K562 (cell line): ENCODE measurements at regions not wholly inside any gene's neighbourhood (a gene's known extent, or its start where the extent isn't known, plus 50 kb on each side); places are given as distances from the start of the nearest gene placed in this dataset.

Experiments
- ATAC-seq: fragments of 200-7000 bp; cut with Tn5 transposase; 3 replicates; pipeline ENCODE4 v1.9.1; 2020; ENCODE audit warnings: moderate library complexity
- BruUV-seq: library from RNA; stranded (reverse); fragments of 400-500 nt; replicated peaks from 2 replicates; lab custom pipeline; 2021; lab: Mats Ljungman, UMichigan
- CTCF ChIA-PET: fragments of 300-600 bp; formaldehyde crosslinking; extraction: SDS; loops from one replicate; lab custom pipeline; 2021; ENCODE audit warnings: low intra/inter-chr PET ratio; lab: Yijun Ruan, JAX
- POLR2A ChIA-PET: fragments of 300-600, 350-650 bp; sonication (Branson Sonifier 250); formaldehyde crosslinking; extraction: SDS; loops from one replicate; lab custom pipeline; 2021; ENCODE audit warnings: antibody characterized with exemption, inconsistent platforms; lab: Yijun Ruan, JAX
- DNase-seq, 4 experiments: peaks; one replicate each; pipeline versions ENCODE4 v3.0.0 to v3.0.0-alpha.2; 2011 to 2018; ENCODE audit warnings: low spot score in 3 of 4, mixed read lengths in 3 of 4; ENCODE audit errors: extremely low read depth in 1 of 4
- FAIRE-seq: peaks from 2 replicates; lab custom pipeline; 2011; peaks lifted over from hg19 to GRCh38; lab: Jason Lieb, UNC
- H2AFZ ChIP-seq: 2 replicates; pipeline ENCODE4 v1.6.0; 2011; ENCODE audit warnings: low read depth, low read length, control low read depth, inconsistent platforms
- H3K27ac ChIP-seq: fragments of 200-600 bp; 3 replicates; pipeline ENCODE4 v1.8.0; 2011; ENCODE audit warnings: low read depth, mild to moderate bottlenecking, control low read depth, inconsistent platforms, low read length, moderate library complexity, mixed read lengths; ENCODE audit errors: extremely low read depth
- H3K27me3 ChIP-seq, 2 experiments: fragments of 300-600 bp in 1 of 2; 2 replicates in 1 of 2; 3 replicates in 1 of 2; pipeline versions ENCODE4 v1.6.0 to v1.8.0; 2011; ENCODE audit warnings: inconsistent platforms in 2 of 2, low read length in 2 of 2, mild to moderate bottlenecking in 1 of 2, mixed read lengths in 1 of 2, moderate library complexity in 1 of 2; ENCODE audit not compliant: control insufficient read depth in 2 of 2, insufficient read depth in 2 of 2
- H3K36me3 ChIP-seq: fragments of 300-600 bp; 3 replicates; pipeline ENCODE4 v1.8.0; 2011; ENCODE audit warnings: mild to moderate bottlenecking, low read length, inconsistent platforms; ENCODE audit not compliant: control insufficient read depth, insufficient read depth
- H3K4me1 ChIP-seq, 2 experiments: fragments of 200-600 bp in 1 of 2; replicated peaks in 1 of 2; 2 replicates in 1 of 2; 3 replicates in 1 of 2; pipeline versions ENCODE4 v1.5.1 to v1.8.0; 2011; ENCODE audit warnings: inconsistent platforms in 2 of 2, low read length in 2 of 2, mild to moderate bottlenecking in 1 of 2, mixed read lengths in 1 of 2, moderate library complexity in 1 of 2; ENCODE audit not compliant: control insufficient read depth in 2 of 2, insufficient read depth in 2 of 2
- H3K4me2 ChIP-seq: 2 replicates; pipeline ENCODE4 v1.6.1; 2011; ENCODE audit warnings: low read length, control low read depth, inconsistent platforms, mixed read lengths; ENCODE audit not compliant: insufficient read depth
- H3K4me3 ChIP-seq: fragments of 200-600 bp; sonication (generic), shearing (Covaris generic); 2 replicates; pipeline ENCODE4 v1.5.1; 2016; ENCODE audit warnings: control low read depth, inconsistent platforms
- H3K79me2 ChIP-seq: fragments of 200-600 bp; 3 replicates; pipeline ENCODE4 v1.8.0; 2011; ENCODE audit warnings: low read length, inconsistent platforms; ENCODE audit not compliant: control insufficient read depth, insufficient read depth
- H3K9ac ChIP-seq, 2 experiments: 2 replicates each; pipeline versions ENCODE4 v1.6.0 to v1.6.1; 2011; ENCODE audit warnings: low read depth in 2 of 2, low read length in 2 of 2, control low read depth in 1 of 2, inconsistent platforms in 1 of 2, mild to moderate bottlenecking in 1 of 2, mixed read lengths in 1 of 2; ENCODE audit not compliant: insufficient read depth in 1 of 2
- H3K9me1 ChIP-seq: one replicate; pipeline ENCODE4 v1.6.0; 2011; ENCODE audit warnings: inconsistent platforms, mild to moderate bottlenecking, low read length, moderate library complexity; ENCODE audit not compliant: control insufficient read depth, insufficient read depth
- H3K9me3 ChIP-seq: replicated peaks from 2 replicates; pipeline ENCODE4 v1.5.1; 2011; ENCODE audit warnings: low read depth, low read length, inconsistent platforms; ENCODE audit not compliant: control insufficient read depth, insufficient read depth
- H4K20me1 ChIP-seq: replicated peaks from 2 replicates; pipeline ENCODE4 v1.6.1; 2011; ENCODE audit warnings: low read length, inconsistent platforms, mixed read lengths; ENCODE audit not compliant: control insufficient read depth, insufficient read depth
- FOXJ2 ChIP-seq: fragments of 200-800 bp; sonication (Bioruptor generic); IDR thresholded peaks from 2 replicates; pipeline ENCODE4 v1.6.1; 2016; ENCODE audit warnings: missing genetic modification characterization, missing compliant biosample characterization
- HDGF ChIP-seq: fragments of 450-650 bp; IDR thresholded peaks from 2 replicates; pipeline ENCODE4 v1.6.1; 2016
- HOXB6 ChIP-seq: fragments of 250-450 bp; sonication (Bioruptor Pico); IDR thresholded peaks from 2 replicates; pipeline ENCODE4 v1.5.1; 2022; ENCODE audit warnings: mild to moderate bottlenecking, borderline replicate concordance
- MYC ChIP-seq, 2 experiments: fragments of 250-450 bp in 1 of 2; sonication (Bioruptor Pico) in 1 of 2; IDR thresholded peaks; 2 replicates each; pipeline versions ENCODE4 v1.5.1 to v1.6.1; 2012 to 2021; ENCODE audit warnings: low read depth in 2 of 2, borderline replicate concordance in 1 of 2, improper control_type of control experiment in 1 of 2, low read length in 1 of 2, mild to moderate bottlenecking in 1 of 2, moderate library complexity in 1 of 2
- SETDB1 ChIP-seq: IDR thresholded peaks from one replicate; pipeline ENCODE4 v1.6.1; 2012; ENCODE audit warnings: low read length, control low read depth, inconsistent platforms
- TEAD1 ChIP-seq, 2 experiments: fragments of 450-650 bp in 1 of 2; sonication (generic) in 1 of 2; formaldehyde crosslinking; IDR thresholded peaks; 2 replicates each; pipeline versions ENCODE4 v1.4.0 to v1.8.0; 2020 to 2022; ENCODE audit warnings: mild to moderate bottlenecking in 2 of 2, missing genetic modification reagents in 1 of 2
- ZNF3 ChIP-seq: fragments of 250-450 bp; sonication (Bioruptor Pico); IDR thresholded peaks from 2 replicates; pipeline ENCODE4 v1.5.0; 2021; ENCODE audit warnings: mild to moderate bottlenecking, moderate library complexity
- ZNF668 ChIP-seq: fragments of 250-450 bp; sonication (Bioruptor Pico); IDR thresholded peaks from 2 replicates; pipeline ENCODE4 v1.8.0; 2022; ENCODE audit warnings: mild to moderate bottlenecking, inconsistent platforms
- WGBS: fragments of 100-300 bp; shearing (Covaris generic); methylation state at CpG from one replicate; pipeline ENCODE4 v1.1.6; 2016; ENCODE audit warnings: low coverage, mixed read lengths; ENCODE audit not compliant: insufficient coverage; ENCODE audit errors: missing lambda C conversion rate; 5-methylcytosine and 5-hydroxymethylcytosine counted together
- in situ Hi-C: fragments of 300-500 bp; cut with MboI; formaldehyde crosslinking; loops from 4 replicates; pipeline ENCODE4 v1.15.0; 2018; ENCODE audit warnings: inconsistent platforms, mixed read lengths
- intact Hi-C: fragments of 100-400 bp; cut with micrococcal nuclease; formaldehyde crosslinking; loops from 2 replicates; pipeline ENCODE4 v1.14.2; 2022
- TF ChIP-seq, protein P1 (sequence below): sonication (generic); formaldehyde crosslinking; IDR thresholded peaks from 2 replicates; pipeline ENCODE4 v1.5.0; 2020; ENCODE audit warnings: missing genetic modification reagents
- TF ChIP-seq, protein P2 (sequence below): fragments of 450-650 bp; IDR thresholded peaks from 2 replicates; pipeline ENCODE4 v1.6.1; 2016; ENCODE audit warnings: antibody characterized with exemption
- TF ChIP-seq, protein P3 (sequence below): fragments of 450-650 bp; IDR thresholded peaks from 2 replicates; pipeline ENCODE4 v1.6.1; 2016; ENCODE audit warnings: borderline replicate concordance
- TF ChIP-seq, protein P4 (sequence below): IDR thresholded peaks from 2 replicates; pipeline ENCODE4 v1.6.1; 2011; ENCODE audit warnings: borderline replicate concordance, low read depth, mild to moderate bottlenecking, moderate library complexity, low read length; ENCODE audit not compliant: insufficient read depth, poor library complexity, severe bottlenecking
- TF ChIP-seq, protein P5 (sequence below): fragments of 250-450 bp; sonication (Bioruptor Pico); IDR thresholded peaks from 2 replicates; pipeline ENCODE4 v1.5.0; 2021; ENCODE audit warnings: mild to moderate bottlenecking, moderate library complexity

DNA sequence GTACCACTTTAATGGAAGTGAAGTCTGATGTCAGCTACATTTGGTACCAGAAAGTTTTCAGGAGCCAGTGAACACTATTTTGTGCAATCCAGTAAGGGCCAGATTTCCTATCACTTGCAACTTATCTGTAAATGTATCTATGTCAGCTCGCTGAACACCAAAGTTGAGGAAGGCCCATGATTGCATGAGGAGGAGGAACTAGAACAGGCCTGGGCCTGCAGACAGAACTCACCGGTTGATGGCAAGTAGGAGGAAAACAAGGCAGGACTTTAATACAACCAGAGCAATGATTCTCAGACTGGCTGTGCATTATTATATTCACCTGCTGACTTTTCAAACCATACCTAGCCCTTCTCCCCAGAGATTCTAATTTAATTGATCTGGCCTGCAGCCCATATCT, 540.2 kb downstream of the CETN3 start:
- Histone ChIP-seq H3K27me3 (no peaks in the 10 kb centered on the region), H3K9me1 (no peaks in the 10 kb centered on the region), H3K79me2 (no peaks in the 10 kb centered on the region), H3K4me3 (no peak overlapping the region), H3K4me2 (no peak overlapping the region), H3K36me3 (no peaks in the 10 kb centered on the region), H3K27ac (no peak overlapping the region), H3K4me1 (no peaks in the 10 kb centered on the region), H4K20me1 (no peaks in the 10 kb centered on the region), H3K9me3 (no peaks in the 10 kb centered on the region), H3K9ac (no peak overlapping the region), H2AFZ (no peak overlapping the region)
- DNase-seq (no peak), FAIRE-seq (no peak), ATAC-seq (no peak)
- ChIA-PET CTCF (no interaction called here), POLR2A (no interaction called here)
- intact Hi-C loops (no loop called here), in situ Hi-C loops (no loop called here)
- 0% methylated on average over 2 of the region's 2 CpGs for WGBS
- no TSS peak for BruUV-seq
- TF ChIP-seq HOXB6 (no peak), TEAD1 (CRISPR knock-in tag; IDR thresholded peaks at IDR 0.05) (no peak), ZNF3 (no peak), ZNF668 (CRISPR knock-in tag) (no peak), SETDB1 (no peak), FOXJ2 (tag) (no peak), MYC (IDR thresholded peaks at IDR 0.05; ENCODE audit: low read depth, low read length) (no peak), MYC (CRISPR knock-in tag; IDR thresholded peaks at IDR 0.05; ENCODE audit: borderline replicate concordance, low read depth) (no peak), HDGF (no peak)
- TF ChIP-seq, protein P1, sequence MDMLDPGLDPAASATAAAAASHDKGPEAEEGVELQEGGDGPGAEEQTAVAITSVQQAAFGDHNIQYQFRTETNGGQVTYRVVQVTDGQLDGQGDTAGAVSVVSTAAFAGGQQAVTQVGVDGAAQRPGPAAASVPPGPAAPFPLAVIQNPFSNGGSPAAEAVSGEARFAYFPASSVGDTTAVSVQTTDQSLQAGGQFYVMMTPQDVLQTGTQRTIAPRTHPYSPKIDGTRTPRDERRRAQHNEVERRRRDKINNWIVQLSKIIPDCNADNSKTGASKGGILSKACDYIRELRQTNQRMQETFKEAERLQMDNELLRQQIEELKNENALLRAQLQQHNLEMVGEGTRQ (CRISPR knock-in tag): no peak
- TF ChIP-seq, protein P2, sequence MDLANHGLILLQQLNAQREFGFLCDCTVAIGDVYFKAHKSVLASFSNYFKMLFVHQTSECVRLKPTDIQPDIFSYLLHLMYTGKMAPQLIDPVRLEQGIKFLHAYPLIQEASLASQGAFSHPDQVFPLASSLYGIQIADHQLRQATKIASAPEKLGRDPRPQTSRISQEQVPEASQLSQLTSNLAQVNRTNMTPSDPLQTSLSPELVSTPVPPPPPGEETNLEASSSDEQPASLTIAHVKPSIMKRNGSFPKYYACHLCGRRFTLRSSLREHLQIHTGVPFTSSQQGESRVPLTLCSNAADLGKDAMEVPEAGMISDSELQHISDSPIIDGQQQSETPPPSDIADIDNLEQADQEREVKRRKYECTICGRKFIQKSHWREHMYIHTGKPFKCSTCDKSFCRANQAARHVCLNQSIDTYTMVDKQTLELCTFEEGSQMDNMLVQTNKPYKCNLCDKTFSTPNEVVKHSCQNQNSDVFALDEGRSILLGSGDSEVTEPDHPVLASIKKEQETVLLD: no peak
- TF ChIP-seq, protein P3, sequence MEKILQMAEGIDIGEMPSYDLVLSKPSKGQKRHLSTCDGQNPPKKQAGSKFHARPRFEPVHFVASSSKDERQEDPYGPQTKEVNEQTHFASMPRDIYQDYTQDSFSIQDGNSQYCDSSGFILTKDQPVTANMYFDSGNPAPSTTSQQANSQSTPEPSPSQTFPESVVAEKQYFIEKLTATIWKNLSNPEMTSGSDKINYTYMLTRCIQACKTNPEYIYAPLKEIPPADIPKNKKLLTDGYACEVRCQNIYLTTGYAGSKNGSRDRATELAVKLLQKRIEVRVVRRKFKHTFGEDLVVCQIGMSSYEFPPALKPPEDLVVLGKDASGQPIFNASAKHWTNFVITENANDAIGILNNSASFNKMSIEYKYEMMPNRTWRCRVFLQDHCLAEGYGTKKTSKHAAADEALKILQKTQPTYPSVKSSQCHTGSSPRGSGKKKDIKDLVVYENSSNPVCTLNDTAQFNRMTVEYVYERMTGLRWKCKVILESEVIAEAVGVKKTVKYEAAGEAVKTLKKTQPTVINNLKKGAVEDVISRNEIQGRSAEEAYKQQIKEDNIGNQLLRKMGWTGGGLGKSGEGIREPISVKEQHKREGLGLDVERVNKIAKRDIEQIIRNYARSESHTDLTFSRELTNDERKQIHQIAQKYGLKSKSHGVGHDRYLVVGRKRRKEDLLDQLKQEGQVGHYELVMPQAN: no peak
- TF ChIP-seq, protein P4, sequence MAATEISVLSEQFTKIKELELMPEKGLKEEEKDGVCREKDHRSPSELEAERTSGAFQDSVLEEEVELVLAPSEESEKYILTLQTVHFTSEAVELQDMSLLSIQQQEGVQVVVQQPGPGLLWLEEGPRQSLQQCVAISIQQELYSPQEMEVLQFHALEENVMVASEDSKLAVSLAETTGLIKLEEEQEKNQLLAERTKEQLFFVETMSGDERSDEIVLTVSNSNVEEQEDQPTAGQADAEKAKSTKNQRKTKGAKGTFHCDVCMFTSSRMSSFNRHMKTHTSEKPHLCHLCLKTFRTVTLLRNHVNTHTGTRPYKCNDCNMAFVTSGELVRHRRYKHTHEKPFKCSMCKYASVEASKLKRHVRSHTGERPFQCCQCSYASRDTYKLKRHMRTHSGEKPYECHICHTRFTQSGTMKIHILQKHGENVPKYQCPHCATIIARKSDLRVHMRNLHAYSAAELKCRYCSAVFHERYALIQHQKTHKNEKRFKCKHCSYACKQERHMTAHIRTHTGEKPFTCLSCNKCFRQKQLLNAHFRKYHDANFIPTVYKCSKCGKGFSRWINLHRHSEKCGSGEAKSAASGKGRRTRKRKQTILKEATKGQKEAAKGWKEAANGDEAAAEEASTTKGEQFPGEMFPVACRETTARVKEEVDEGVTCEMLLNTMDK: no peak
- TF ChIP-seq, protein P5, sequence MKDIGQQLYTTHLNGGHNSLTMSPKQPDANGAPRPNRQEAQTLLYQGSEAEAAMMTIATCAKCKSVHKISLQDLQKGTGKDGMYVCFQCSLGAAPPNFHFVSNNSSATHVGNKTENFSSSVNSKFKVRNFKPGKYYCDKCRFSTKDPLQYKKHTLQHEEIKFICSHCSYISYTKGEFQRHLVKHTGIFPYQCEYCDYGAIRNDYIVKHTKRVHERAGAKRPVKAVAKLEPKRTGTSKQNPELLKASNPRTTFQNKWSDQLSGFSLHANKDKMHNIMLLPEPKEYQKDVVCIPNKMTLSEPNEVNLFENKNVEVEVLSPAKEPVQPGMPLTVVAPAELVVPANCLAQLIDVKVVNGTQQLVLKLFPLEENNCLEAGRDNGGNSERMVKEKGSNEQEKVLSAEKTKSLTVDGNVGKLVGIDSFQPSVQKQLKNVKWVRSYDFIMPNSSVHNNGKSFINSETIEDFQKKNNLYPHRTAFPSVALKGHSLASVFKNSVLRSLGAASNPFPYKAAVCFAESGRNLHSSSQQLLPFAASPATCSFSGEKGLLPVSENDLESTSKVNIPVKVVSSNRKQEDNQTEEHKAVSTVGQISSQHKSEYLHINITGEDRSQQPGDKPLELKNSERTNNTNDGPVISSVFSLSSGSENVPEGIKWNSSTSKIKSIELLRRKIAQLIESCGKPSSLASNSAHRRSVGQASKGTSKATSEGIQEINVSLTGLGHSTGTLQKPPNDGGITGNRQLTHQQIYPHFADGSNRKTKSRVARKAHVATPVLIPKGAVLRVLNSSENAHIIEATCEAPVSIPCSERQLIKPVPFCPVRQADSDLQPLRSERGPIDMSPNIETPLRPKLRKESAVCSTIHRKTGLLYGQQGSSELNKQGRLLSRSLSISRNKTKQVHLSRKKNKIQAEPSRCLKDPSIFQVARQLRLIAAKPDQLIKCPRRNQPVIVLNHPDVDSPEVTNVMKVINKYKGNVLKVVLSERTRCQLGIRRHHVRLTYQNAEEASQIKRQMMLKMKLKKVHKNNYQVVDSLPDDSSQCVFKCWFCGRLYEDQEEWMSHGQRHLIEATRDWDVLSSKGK (CRISPR knock-in tag): no peak
